Neural cell (in vitro differentiated cells): ENCODE measurements at regions not wholly inside any gene's neighbourhood (a gene's known extent, or its start where the extent isn't known, plus 50 kb on each side); places are given as distances from the start of the nearest gene placed in this dataset.

Experiments
- H2AFZ ChIP-seq: fragments of 200-600, 300-800 bp; sonication (generic), shearing (Covaris generic); 2 replicates; pipeline ENCODE4 v1.6.0; 2014; ENCODE audit warnings: low read depth, mild to moderate bottlenecking, antibody characterized with exemption, low read length, moderate library complexity
- H3F3A ChIP-seq: fragments of 200-600 bp; shearing (Covaris generic); 2 replicates; pipeline ENCODE4 v1.6.1; 2016; ENCODE audit warnings: mild to moderate bottlenecking, moderate library complexity, mixed read lengths, antibody characterized with exemption, low read length; ENCODE audit not compliant: insufficient read depth, poor library complexity, severe bottlenecking
- H3K27ac ChIP-seq: fragments of 200-600, 300-800 bp; sonication (generic), shearing (Covaris generic); 2 replicates; pipeline ENCODE4 v1.5.1; 2014; ENCODE audit warnings: mild to moderate bottlenecking, low read length, moderate library complexity
- H3K27me3 ChIP-seq: fragments of 300-800, 200-600 bp; sonication (generic), shearing (Covaris generic); 2 replicates; pipeline ENCODE4 v1.6.0; 2014; ENCODE audit warnings: mild to moderate bottlenecking, low read depth, low read length, moderate library complexity; ENCODE audit not compliant: insufficient read depth
- H3K36me3 ChIP-seq: fragments of 300-800, 200-600 bp; sonication (generic), shearing (Covaris generic); 2 replicates; pipeline ENCODE4 v1.5.1; 2014; ENCODE audit warnings: mild to moderate bottlenecking, antibody characterized with exemption, low read length, moderate library complexity; ENCODE audit not compliant: insufficient read depth
- H3K4me2 ChIP-seq: fragments of 300-800, 200-600 bp; sonication (generic), shearing (Covaris generic); 2 replicates; pipeline ENCODE4 v1.6.0; 2014; ENCODE audit warnings: mild to moderate bottlenecking, low read length
- H3K4me3 ChIP-seq: fragments of 300-800, 200-600 bp; sonication (generic), shearing (Covaris generic); 2 replicates; pipeline ENCODE4 v1.5.1; 2014; ENCODE audit warnings: mild to moderate bottlenecking, low read length, moderate library complexity
- H3K79me2 ChIP-seq: fragments of 200-600 bp; shearing (Covaris generic); replicated peaks from 2 replicates; pipeline ENCODE4 v1.6.0; 2014; ENCODE audit warnings: mild to moderate bottlenecking, low read length, moderate library complexity; ENCODE audit not compliant: insufficient read depth
- H3K9ac ChIP-seq: fragments of 300-800, 200-600 bp; sonication (generic), shearing (Covaris generic); 2 replicates; pipeline ENCODE4 v1.6.1; 2016; ENCODE audit warnings: mild to moderate bottlenecking, low read length, mixed read lengths
- H3K9me2 ChIP-seq: fragments of 200-600 bp; shearing (Covaris generic); 2 replicates; pipeline ENCODE4 v1.6.1; 2016; ENCODE audit warnings: mild to moderate bottlenecking, low read length, mixed read lengths; ENCODE audit not compliant: insufficient read depth
- H3K9me3 ChIP-seq: fragments of 200-600, 300-800 bp; sonication (generic), shearing (Covaris generic); 2 replicates; pipeline ENCODE4 v1.6.1; 2016; ENCODE audit warnings: mild to moderate bottlenecking, mixed run types, low read length, moderate library complexity, mixed read lengths
- H4K20me1 ChIP-seq: fragments of 200-600 bp; shearing (Covaris generic); 2 replicates; pipeline ENCODE4 v1.6.1; 2016; ENCODE audit warnings: mild to moderate bottlenecking, mixed run types; ENCODE audit not compliant: insufficient read depth
- EP300 ChIP-seq: fragments of 450-650 bp; conservative IDR thresholded peaks from 2 replicates; pipeline ENCODE4 v1.6.1; 2014; ENCODE audit warnings: antibody characterized with exemption, mild to moderate bottlenecking, moderate library complexity; ENCODE audit not compliant: poor library complexity, severe bottlenecking
- EZH2 ChIP-seq: fragments of 200-600, 300-800 bp; shearing (Covaris generic), sonication (generic); IDR thresholded peaks from 2 replicates; pipeline ENCODE4 v1.6.1; 2014; ENCODE audit warnings: antibody characterized with exemption, low read length, borderline replicate concordance, mild to moderate bottlenecking; ENCODE audit not compliant: insufficient read depth, poor library complexity, severe bottlenecking
- MXI1 ChIP-seq: fragments of 450-650 bp; conservative IDR thresholded peaks from 2 replicates; pipeline ENCODE4 v1.6.1; 2014; ENCODE audit warnings: antibody characterized with exemption, mild to moderate bottlenecking; ENCODE audit not compliant: poor library complexity, severe bottlenecking
- POLR2AphosphoS5 ChIP-seq: IDR thresholded peaks from 2 replicates; pipeline ENCODE4 v1.6.1; 2012
- RAD21 ChIP-seq: fragments of 450-650 bp; conservative IDR thresholded peaks from 2 replicates; pipeline ENCODE4 v1.6.1; 2014; ENCODE audit warnings: antibody characterized with exemption, mild to moderate bottlenecking, moderate library complexity
- SMC3 ChIP-seq: fragments of 450-650 bp; conservative IDR thresholded peaks from 2 replicates; pipeline ENCODE4 v1.6.1; 2014; ENCODE audit warnings: antibody characterized with exemption, mild to moderate bottlenecking, moderate library complexity; ENCODE audit not compliant: poor library complexity
- TAF1 ChIP-seq: IDR thresholded peaks from 2 replicates; pipeline ENCODE4 v1.6.1; 2012; ENCODE audit warnings: low read depth
- TF ChIP-seq, protein P1 (sequence below): fragments of 450-650 bp; IDR thresholded peaks from 2 replicates; pipeline ENCODE4 v1.5.1; 2014; ENCODE audit warnings: antibody characterized with exemption, mild to moderate bottlenecking, moderate library complexity; ENCODE audit not compliant: poor library complexity, severe bottlenecking
- TF ChIP-seq, protein P2 (sequence below): IDR thresholded peaks from 2 replicates; pipeline ENCODE4 v1.6.1; 2012; ENCODE audit warnings: borderline replicate concordance

- H3K27me3 ChIP-seq = no peaks in the 10 kb centered on the region
- H3K9ac ChIP-seq = no peak overlapping the region
- no peak overlapping the region for H3K4me2 ChIP-seq
- H3K36me3 ChIP-seq = no peaks in the 10 kb centered on the region
- H4K20me1 ChIP-seq = no peaks in the 10 kb centered on the region
- no peaks in the 10 kb centered on the region for H3K9me3 ChIP-seq
- no peak overlapping the region for H3K4me3 ChIP-seq
- no peak overlapping the region for H3K27ac ChIP-seq
- H3K79me2 ChIP-seq = no peaks in the 10 kb centered on the region
- H3F3A ChIP-seq = no peaks in the 10 kb centered on the region
- TF ChIP-seq TAF1 (no peak), MXI1 (no peak), POLR2AphosphoS5 (no peak), SMC3 (no peak), RAD21 (no peak), EP300 (no peak), EZH2 (no peak)
- TF ChIP-seq, protein P1, sequence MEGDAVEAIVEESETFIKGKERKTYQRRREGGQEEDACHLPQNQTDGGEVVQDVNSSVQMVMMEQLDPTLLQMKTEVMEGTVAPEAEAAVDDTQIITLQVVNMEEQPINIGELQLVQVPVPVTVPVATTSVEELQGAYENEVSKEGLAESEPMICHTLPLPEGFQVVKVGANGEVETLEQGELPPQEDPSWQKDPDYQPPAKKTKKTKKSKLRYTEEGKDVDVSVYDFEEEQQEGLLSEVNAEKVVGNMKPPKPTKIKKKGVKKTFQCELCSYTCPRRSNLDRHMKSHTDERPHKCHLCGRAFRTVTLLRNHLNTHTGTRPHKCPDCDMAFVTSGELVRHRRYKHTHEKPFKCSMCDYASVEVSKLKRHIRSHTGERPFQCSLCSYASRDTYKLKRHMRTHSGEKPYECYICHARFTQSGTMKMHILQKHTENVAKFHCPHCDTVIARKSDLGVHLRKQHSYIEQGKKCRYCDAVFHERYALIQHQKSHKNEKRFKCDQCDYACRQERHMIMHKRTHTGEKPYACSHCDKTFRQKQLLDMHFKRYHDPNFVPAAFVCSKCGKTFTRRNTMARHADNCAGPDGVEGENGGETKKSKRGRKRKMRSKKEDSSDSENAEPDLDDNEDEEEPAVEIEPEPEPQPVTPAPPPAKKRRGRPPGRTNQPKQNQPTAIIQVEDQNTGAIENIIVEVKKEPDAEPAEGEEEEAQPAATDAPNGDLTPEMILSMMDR = no peak
- TF ChIP-seq, protein P2, sequence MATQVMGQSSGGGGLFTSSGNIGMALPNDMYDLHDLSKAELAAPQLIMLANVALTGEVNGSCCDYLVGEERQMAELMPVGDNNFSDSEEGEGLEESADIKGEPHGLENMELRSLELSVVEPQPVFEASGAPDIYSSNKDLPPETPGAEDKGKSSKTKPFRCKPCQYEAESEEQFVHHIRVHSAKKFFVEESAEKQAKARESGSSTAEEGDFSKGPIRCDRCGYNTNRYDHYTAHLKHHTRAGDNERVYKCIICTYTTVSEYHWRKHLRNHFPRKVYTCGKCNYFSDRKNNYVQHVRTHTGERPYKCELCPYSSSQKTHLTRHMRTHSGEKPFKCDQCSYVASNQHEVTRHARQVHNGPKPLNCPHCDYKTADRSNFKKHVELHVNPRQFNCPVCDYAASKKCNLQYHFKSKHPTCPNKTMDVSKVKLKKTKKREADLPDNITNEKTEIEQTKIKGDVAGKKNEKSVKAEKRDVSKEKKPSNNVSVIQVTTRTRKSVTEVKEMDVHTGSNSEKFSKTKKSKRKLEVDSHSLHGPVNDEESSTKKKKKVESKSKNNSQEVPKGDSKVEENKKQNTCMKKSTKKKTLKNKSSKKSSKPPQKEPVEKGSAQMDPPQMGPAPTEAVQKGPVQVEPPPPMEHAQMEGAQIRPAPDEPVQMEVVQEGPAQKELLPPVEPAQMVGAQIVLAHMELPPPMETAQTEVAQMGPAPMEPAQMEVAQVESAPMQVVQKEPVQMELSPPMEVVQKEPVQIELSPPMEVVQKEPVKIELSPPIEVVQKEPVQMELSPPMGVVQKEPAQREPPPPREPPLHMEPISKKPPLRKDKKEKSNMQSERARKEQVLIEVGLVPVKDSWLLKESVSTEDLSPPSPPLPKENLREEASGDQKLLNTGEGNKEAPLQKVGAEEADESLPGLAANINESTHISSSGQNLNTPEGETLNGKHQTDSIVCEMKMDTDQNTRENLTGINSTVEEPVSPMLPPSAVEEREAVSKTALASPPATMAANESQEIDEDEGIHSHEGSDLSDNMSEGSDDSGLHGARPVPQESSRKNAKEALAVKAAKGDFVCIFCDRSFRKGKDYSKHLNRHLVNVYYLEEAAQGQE = no peak
- no peaks in the 10 kb centered on the region for H3K9me2 ChIP-seq
- no peak overlapping the region for H2AFZ ChIP-seq
Measured at GRCh38 chr13:23081220-23081619, 99.6 kb upstream of the SGCG start.

DNA sequence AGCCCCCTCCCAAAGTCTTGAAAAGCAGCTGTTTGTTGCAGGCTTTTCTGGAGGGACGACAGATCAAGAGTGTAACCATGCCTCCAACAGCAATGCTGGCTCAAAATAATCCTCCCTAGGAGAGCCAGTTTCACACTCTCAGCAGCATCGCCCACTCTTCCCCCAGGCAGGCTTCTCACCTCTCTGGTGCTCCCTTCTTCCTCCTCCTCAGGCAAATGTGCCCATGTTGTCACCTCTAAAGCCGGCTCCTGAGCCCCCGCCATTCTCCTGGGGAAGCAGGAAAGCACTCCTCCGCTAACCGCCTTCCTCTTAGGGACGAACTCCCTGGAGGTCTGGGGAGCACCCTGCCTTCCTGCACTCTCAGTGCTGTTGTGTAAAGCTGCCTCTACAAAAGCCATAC, 98.9 kb upstream of the SGCG start:
- no peak overlapping the region for H3K4me3 ChIP-seq
- no peak overlapping the region for H2AFZ ChIP-seq
- no peaks in the 10 kb centered on the region for H3F3A ChIP-seq
- H4K20me1 ChIP-seq = no peaks in the 10 kb centered on the region
- TF ChIP-seq MXI1 = no peak
- no peak for TF ChIP-seq EZH2
- no peak for TF ChIP-seq POLR2AphosphoS5
- H3K36me3 ChIP-seq = no peaks in the 10 kb centered on the region
- H3K27me3 ChIP-seq = no peaks in the 10 kb centered on the region
- no peaks in the 10 kb centered on the region for H3K9me3 ChIP-seq
- no peaks in the 10 kb centered on the region for H3K79me2 ChIP-seq
- no peak overlapping the region for H3K27ac ChIP-seq
- H3K4me2 ChIP-seq = no peak overlapping the region
- no peak overlapping the region for H3K9ac ChIP-seq
- no peaks in the 10 kb centered on the region for H3K9me2 ChIP-seq
